Adrenal gland (tissue), 5 donors: ENCODE measurements at regions not wholly inside any gene's neighbourhood (a gene's known extent, or its start where the extent isn't known, plus 50 kb on each side); places are given as distances from the start of the nearest gene placed in this dataset.

Source experiments
- POLR2A ChIP-seq, 2 donors: fragments of 450-650 bp; IDR thresholded peaks; one replicate each; pipeline ENCODE4 v1.6.1; 2017; ENCODE audit warnings: antibody characterized with exemption in 2 of 2, mild to moderate bottlenecking in 2 of 2, moderate library complexity in 1 of 2
- TF ChIP-seq, protein P1 (sequence below), 6 experiments: fragments of 450-650 bp in 4 of 6; fragments of 200-600 bp in 2 of 6; sonication (generic) in 1 of 6; IDR thresholded peaks; 1 replicate in 5 of 6; 2 replicates in 1 of 6; pipeline versions ENCODE4 v1.5.1 to v1.8.0; 2016 to 2021; ENCODE audit warnings: antibody characterized with exemption in 6 of 6, mild to moderate bottlenecking in 2 of 6, moderate library complexity in 1 of 6
- donor health status: DM: no; HTN: no; CAD: no.

DNA sequence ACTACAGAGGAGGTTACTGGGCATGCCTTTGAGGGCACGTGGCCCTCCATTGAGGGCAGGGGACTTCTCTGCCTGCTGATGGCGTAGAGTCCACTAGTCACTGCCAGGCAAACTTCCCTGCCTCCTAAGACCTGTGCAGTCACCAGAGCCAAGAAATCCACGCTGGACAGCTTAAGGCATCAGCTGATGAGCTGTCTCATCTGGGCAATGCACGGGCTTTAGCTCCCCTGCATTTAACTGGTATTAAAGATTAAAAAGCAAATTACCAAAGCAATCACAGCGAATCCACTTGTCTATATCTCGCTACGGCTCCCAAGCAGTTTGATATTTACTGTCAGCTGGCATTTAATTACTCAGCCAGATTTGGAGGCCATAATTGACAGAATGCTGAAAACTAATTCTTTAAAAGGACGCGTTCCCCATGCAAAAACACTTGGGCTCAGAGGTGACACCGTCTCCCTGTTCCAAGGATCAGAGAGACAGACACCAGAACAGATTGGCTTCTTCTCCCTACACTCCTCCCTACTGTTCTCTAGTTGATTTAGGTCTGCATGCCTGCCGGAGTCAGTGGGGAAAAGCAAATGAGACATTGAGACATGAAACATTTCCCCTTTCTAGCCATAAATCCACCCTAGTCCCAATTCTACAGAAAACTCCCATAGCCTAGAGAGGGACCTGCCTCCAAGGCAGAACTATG lies 68.5 kb downstream of the SPATA19 start:
- TF ChIP-seq, protein P1, sequence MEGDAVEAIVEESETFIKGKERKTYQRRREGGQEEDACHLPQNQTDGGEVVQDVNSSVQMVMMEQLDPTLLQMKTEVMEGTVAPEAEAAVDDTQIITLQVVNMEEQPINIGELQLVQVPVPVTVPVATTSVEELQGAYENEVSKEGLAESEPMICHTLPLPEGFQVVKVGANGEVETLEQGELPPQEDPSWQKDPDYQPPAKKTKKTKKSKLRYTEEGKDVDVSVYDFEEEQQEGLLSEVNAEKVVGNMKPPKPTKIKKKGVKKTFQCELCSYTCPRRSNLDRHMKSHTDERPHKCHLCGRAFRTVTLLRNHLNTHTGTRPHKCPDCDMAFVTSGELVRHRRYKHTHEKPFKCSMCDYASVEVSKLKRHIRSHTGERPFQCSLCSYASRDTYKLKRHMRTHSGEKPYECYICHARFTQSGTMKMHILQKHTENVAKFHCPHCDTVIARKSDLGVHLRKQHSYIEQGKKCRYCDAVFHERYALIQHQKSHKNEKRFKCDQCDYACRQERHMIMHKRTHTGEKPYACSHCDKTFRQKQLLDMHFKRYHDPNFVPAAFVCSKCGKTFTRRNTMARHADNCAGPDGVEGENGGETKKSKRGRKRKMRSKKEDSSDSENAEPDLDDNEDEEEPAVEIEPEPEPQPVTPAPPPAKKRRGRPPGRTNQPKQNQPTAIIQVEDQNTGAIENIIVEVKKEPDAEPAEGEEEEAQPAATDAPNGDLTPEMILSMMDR (IDR thresholded peaks at IDR 0.05): no peak
- no peak for TF ChIP-seq POLR2A (IDR thresholded peaks at IDR 0.05)
